Endothelial cell of umbilical vein (primary cell): ENCODE measurements at regions not wholly inside any gene's neighbourhood (a gene's known extent, or its start where the extent isn't known, plus 50 kb on each side); places are given as distances from the start of the nearest gene placed in this dataset.

Source experiments
- BruUV-seq: library from RNA; stranded (reverse); fragments of 400-500 nt; replicated peaks from 2 replicates; lab custom pipeline; 2021; lab: Mats Ljungman, UMichigan
- CTCF ChIA-PET: fragments of 300-600, 350-600 bp; sonication (Branson Sonifier 250); formaldehyde crosslinking; loops from one replicate; lab custom pipeline; 2021; ENCODE audit warnings: antibody characterized with exemption, inconsistent platforms; lab: Charles Lee
- POLR2A ChIA-PET: fragments of 300-600, 350-600 bp; sonication (Branson Sonifier 250); formaldehyde crosslinking; loops from one replicate; lab custom pipeline; 2021; ENCODE audit warnings: antibody characterized with exemption, inconsistent platforms; lab: Charles Lee
- DNase-seq: peaks from one replicate; pipeline ENCODE4 v3.0.0-alpha.2; 2011; ENCODE audit warnings: low read depth, low spot score
- FAIRE-seq: peaks from 2 replicates; lab custom pipeline; 2011; peaks lifted over from hg19 to GRCh38; lab: Jason Lieb, UNC
- H2AFZ ChIP-seq: 2 replicates; pipeline ENCODE4 v1.6.0; 2012; ENCODE audit warnings: low read depth, low read length, control low read depth, inconsistent platforms
- H3K27ac ChIP-seq: 2 replicates; pipeline ENCODE4 v1.5.1; 2011; ENCODE audit warnings: low read depth, mild to moderate bottlenecking, control low read depth, low read length, moderate library complexity; ENCODE audit not compliant: insufficient read depth
- H3K27me3 ChIP-seq, 2 experiments: 2 replicates each; pipeline versions ENCODE4 v1.6.0 to v1.6.1; 2011; ENCODE audit warnings: low read length in 2 of 2, mixed read lengths in 1 of 2; ENCODE audit not compliant: control insufficient read depth in 2 of 2, insufficient read depth in 2 of 2
- H3K36me3 ChIP-seq, 2 experiments: 2 replicates in 1 of 2; 3 replicates in 1 of 2; pipeline ENCODE4 v1.5.1; 2011; ENCODE audit warnings: low read length in 2 of 2, mild to moderate bottlenecking in 1 of 2, moderate library complexity in 1 of 2; ENCODE audit not compliant: control insufficient read depth in 2 of 2, insufficient read depth in 2 of 2; ENCODE audit errors: extremely low read depth in 1 of 2
- H3K4me1 ChIP-seq: 3 replicates; pipeline ENCODE4 v1.5.1; 2011; ENCODE audit warnings: mild to moderate bottlenecking, low read length; ENCODE audit not compliant: control insufficient read depth, insufficient read depth; ENCODE audit errors: extremely low read depth
- H3K4me2 ChIP-seq: 2 replicates; pipeline ENCODE4 v1.6.1; 2011; ENCODE audit warnings: low read length, control low read depth, mixed read lengths; ENCODE audit not compliant: insufficient read depth
- H3K4me3 ChIP-seq, 3 experiments: fragments of 200-600 bp in 1 of 3; sonication (generic), shearing (Covaris generic) in 1 of 3; replicated peaks in 1 of 3; 2 replicates each; pipeline ENCODE4 v1.5.1; 2011 to 2016; ENCODE audit warnings: control low read depth in 3 of 3, low read length in 3 of 3, mild to moderate bottlenecking in 2 of 3, inconsistent platforms in 1 of 3, low read depth in 1 of 3, moderate library complexity in 1 of 3; ENCODE audit not compliant: insufficient read depth in 1 of 3
- H3K79me2 ChIP-seq: 2 replicates; pipeline ENCODE4 v1.6.0; 2012; ENCODE audit warnings: low read length, inconsistent platforms; ENCODE audit not compliant: control insufficient read depth, insufficient read depth
- H3K9ac ChIP-seq: replicated peaks from 2 replicates; pipeline ENCODE3; 2011; ENCODE audit warnings: low read length, control low read depth; ENCODE audit not compliant: insufficient read depth; ENCODE audit errors: extremely low read depth
- H3K9me1 ChIP-seq: replicated peaks from 3 replicates; pipeline ENCODE4 v1.6.0; 2011; ENCODE audit warnings: mild to moderate bottlenecking, low read length; ENCODE audit not compliant: control insufficient read depth, insufficient read depth; ENCODE audit errors: extremely low read depth
- H3K9me3 ChIP-seq: replicated peaks from 2 replicates; pipeline ENCODE4 v1.5.1; 2012; ENCODE audit warnings: low read length, inconsistent platforms; ENCODE audit not compliant: control insufficient read depth, insufficient read depth
- H4K20me1 ChIP-seq: replicated peaks from 2 replicates; pipeline ENCODE3; 2011; ENCODE audit warnings: mild to moderate bottlenecking, low read length; ENCODE audit not compliant: control insufficient read depth, insufficient read depth; ENCODE audit errors: extremely low read depth
- EZH2 ChIP-seq: IDR thresholded peaks from 2 replicates; pipeline ENCODE4 v1.6.1; 2012; ENCODE audit warnings: borderline replicate concordance, low read depth, mild to moderate bottlenecking, moderate library complexity, low read length, inconsistent platforms; ENCODE audit not compliant: severe bottlenecking
- FOS ChIP-seq: IDR thresholded peaks from 2 replicates; pipeline ENCODE4 v1.6.1; 2011; ENCODE audit warnings: mild to moderate bottlenecking, low read length, moderate library complexity, borderline replicate concordance; ENCODE audit not compliant: insufficient read depth
- GATA2 ChIP-seq: IDR thresholded peaks from 2 replicates; pipeline ENCODE4 v1.7.0; 2011; ENCODE audit warnings: low read depth, mild to moderate bottlenecking, moderate library complexity, mixed read lengths, low read length; ENCODE audit not compliant: insufficient read length, insufficient read depth
- JUN ChIP-seq: IDR thresholded peaks from 2 replicates; pipeline ENCODE4 v1.6.1; 2011; ENCODE audit warnings: borderline replicate concordance, low read depth; ENCODE audit not compliant: insufficient read length, insufficient read depth
- MAX ChIP-seq: IDR thresholded peaks from 2 replicates; pipeline ENCODE4 v1.6.1; 2011; ENCODE audit not compliant: insufficient read depth, insufficient read length
- MYC ChIP-seq: IDR thresholded peaks from one replicate; pipeline ENCODE4 v1.6.1; 2011; ENCODE audit warnings: mild to moderate bottlenecking, low read depth, low read length
- POLR2A ChIP-seq: IDR thresholded peaks from 2 replicates; pipeline ENCODE4 v1.6.1; 2012; ENCODE audit warnings: low read depth, mild to moderate bottlenecking, control low read depth, low read length
- POLR2AphosphoS5 ChIP-seq: IDR thresholded peaks from 2 replicates; pipeline ENCODE4 v1.6.1; 2012; ENCODE audit warnings: low read depth, mild to moderate bottlenecking, control low read depth, low read length, moderate library complexity; ENCODE audit not compliant: insufficient read depth
- dilution Hi-C: fragments of 300-500 bp; cut with MboI; formaldehyde crosslinking; loops from one replicate; pipeline ENCODE4 v1.15.0; 2019; ENCODE audit warnings: low sequenced_read_pairs; ENCODE audit not compliant: extremely low pct_ligation_motif_present
- intact Hi-C: fragments of 100-400 bp; cut with micrococcal nuclease; formaldehyde crosslinking; loops from one replicate; pipeline ENCODE4 v1.10.0; 2022
- TF ChIP-seq, protein P1 (sequence below), 2 donors: IDR thresholded peaks; 1 replicate in 1 of 2; 2 replicates in 1 of 2; pipeline ENCODE4 v1.5.1; 2011; ENCODE audit warnings: low read length in 2 of 2, mild to moderate bottlenecking in 2 of 2, moderate library complexity in 2 of 2, control low read depth in 1 of 2, inconsistent platforms in 1 of 2, low read depth in 1 of 2; ENCODE audit not compliant: insufficient read depth in 1 of 2; ENCODE audit errors: extremely low read depth in 1 of 2

DNA sequence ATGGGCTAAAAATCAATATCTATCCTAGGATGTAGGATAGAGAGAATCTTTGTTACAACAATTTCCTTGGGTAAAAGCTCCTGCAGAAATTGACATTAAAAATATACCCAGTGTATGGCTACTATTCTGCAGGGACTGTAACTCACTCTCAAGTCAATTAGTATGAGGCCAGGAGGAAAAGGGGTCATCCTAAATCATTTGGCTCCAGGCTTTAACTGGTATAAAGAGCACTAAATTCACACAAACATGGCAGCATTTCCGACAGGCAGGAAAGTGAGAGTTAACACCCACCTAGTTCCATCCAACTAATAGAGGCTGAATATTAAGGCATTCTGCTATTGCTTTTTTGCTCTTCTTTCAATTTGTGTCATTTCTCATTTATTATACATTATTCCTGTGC lies 218.6 kb upstream of the C1orf87 start:
- no peak overlapping the region for H3K9ac ChIP-seq
- H3K27ac ChIP-seq, result no peak overlapping the region
- dilution Hi-C loops (no loop called here), intact Hi-C loops (no loop called here)
- no peaks in the 10 kb centered on the region for H3K79me2 ChIP-seq
- no peaks in the 10 kb centered on the region for H3K9me3 ChIP-seq
- no TSS peak for BruUV-seq
- H2AFZ ChIP-seq, result no peak overlapping the region
- FAIRE-seq (no peak), DNase-seq (no peak)
- no peaks in the 10 kb centered on the region for H4K20me1 ChIP-seq
- H3K36me3 ChIP-seq, result no peaks in the 10 kb centered on the region
- no peaks in the 10 kb centered on the region for H3K4me1 ChIP-seq
- H3K4me2 ChIP-seq, result no peak overlapping the region
- POLR2A ChIA-PET, result no interaction called here
- no peak overlapping the region for H3K4me3 ChIP-seq
- CTCF ChIA-PET, result no interaction called here
- no peaks in the 10 kb centered on the region for H3K27me3 ChIP-seq
- no peaks in the 10 kb centered on the region for H3K9me1 ChIP-seq
- TF ChIP-seq POLR2A, result no peak
- TF ChIP-seq FOS, result no peak
- no peak for TF ChIP-seq MAX
- TF ChIP-seq POLR2AphosphoS5, result no peak
- TF ChIP-seq, protein P1, sequence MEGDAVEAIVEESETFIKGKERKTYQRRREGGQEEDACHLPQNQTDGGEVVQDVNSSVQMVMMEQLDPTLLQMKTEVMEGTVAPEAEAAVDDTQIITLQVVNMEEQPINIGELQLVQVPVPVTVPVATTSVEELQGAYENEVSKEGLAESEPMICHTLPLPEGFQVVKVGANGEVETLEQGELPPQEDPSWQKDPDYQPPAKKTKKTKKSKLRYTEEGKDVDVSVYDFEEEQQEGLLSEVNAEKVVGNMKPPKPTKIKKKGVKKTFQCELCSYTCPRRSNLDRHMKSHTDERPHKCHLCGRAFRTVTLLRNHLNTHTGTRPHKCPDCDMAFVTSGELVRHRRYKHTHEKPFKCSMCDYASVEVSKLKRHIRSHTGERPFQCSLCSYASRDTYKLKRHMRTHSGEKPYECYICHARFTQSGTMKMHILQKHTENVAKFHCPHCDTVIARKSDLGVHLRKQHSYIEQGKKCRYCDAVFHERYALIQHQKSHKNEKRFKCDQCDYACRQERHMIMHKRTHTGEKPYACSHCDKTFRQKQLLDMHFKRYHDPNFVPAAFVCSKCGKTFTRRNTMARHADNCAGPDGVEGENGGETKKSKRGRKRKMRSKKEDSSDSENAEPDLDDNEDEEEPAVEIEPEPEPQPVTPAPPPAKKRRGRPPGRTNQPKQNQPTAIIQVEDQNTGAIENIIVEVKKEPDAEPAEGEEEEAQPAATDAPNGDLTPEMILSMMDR (IDR thresholded peaks at IDR 0.05; ENCODE audit: extremely low read depth in 1 of 2, insufficient read depth in 1 of 2, low read depth in 1 of 2, low read length in 2 of 2), result no peak
- TF ChIP-seq EZH2, result no peak
- no peak for TF ChIP-seq MYC
- TF ChIP-seq GATA2, result no peak
- TF ChIP-seq JUN, result no peak
